ENCODE measurements at regions not wholly inside any gene's neighbourhood (a gene's known extent, or its start where the extent isn't known, plus 50 kb on each side); places are given as distances from the start of the nearest gene placed in this dataset.

DNA sequence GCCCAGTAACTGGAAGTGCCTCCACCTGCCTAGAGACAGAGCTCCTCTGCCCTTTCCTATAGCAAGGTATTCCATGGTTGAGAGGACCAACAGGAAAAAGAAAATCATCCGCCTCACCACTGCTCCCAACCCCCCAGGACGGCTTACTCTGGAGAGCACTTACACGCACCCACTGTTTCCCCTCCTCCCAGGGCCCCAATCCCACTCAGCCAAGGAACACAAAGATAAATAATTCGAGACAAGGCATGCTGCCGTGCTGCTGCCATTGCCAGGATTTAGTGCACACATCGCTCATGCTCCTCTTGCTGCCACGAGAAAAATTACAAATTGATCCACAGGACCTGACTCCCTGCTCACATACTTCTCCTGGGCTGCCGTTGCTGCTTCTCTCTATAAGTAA is 516.6 kb downstream of the BUD13 start:
- Histone ChIP-seq H3K4me3 (ENCODE audit: low read depth, low read length) (no peak overlapping the region), H3K27me3 (ENCODE audit: insufficient read depth, low read length) (no peaks in the 10 kb centered on the region), H4K91ac (ENCODE audit: low read depth, low read length) (no peak overlapping the region), H3K4me2 (ENCODE audit: low read length) (no peak overlapping the region), H3K4me1 (ENCODE audit: control insufficient read depth in 1 of 2, insufficient read depth in 2 of 2, low read length in 2 of 2) (no peaks in the 10 kb centered on the region), H3K4ac (ENCODE audit: low read depth, low read length) (no peak overlapping the region), H3K9me3 (ENCODE audit: insufficient read depth, low read depth, low read length) (peaks cover under 1% of the 10 kb centered on the region), H4K12ac (ENCODE audit: low read depth, low read length) (no peak overlapping the region), H2AFZ (ENCODE audit: insufficient read depth, low read length, poor library complexity) (no peak overlapping the region), H3K36me3 (ENCODE audit: control insufficient read depth in 1 of 2, insufficient read depth in 2 of 2, low read length in 2 of 2) (no peaks in the 10 kb centered on the region), H3K79me2 (ENCODE audit: control insufficient read depth, insufficient read depth, low read length, poor library complexity) (no peaks in the 10 kb centered on the region), H2BK5ac (ENCODE audit: low read depth, low read length, poor library complexity) (no peak overlapping the region), H2AK5ac (ENCODE audit: low read length) (no peak overlapping the region), H2BK120ac (ENCODE audit: insufficient read depth, low read length, poor library complexity) (no peak overlapping the region), H3K9ac (ENCODE audit: low read length) (no peak overlapping the region), H3K14ac (ENCODE audit: low read length) (no peak overlapping the region), H3K23ac (ENCODE audit: low read length) (no peak overlapping the region), H3K18ac (ENCODE audit: low read length) (no peak overlapping the region), H2BK12ac (ENCODE audit: low read length) (no peak overlapping the region), H3K79me1 (ENCODE audit: low read length) (no peaks in the 10 kb centered on the region), H4K8ac (ENCODE audit: low read depth, low read length) (no peak overlapping the region), H3K27ac (ENCODE audit: low read depth, low read length) (no peak overlapping the region)
- no peak for DNase-seq
- no CpG with 5 or more reads among the region's 8 CpGs for WGBS (ENCODE audit: extremely low coverage, insufficient coverage, insufficient read length)

DNA sequence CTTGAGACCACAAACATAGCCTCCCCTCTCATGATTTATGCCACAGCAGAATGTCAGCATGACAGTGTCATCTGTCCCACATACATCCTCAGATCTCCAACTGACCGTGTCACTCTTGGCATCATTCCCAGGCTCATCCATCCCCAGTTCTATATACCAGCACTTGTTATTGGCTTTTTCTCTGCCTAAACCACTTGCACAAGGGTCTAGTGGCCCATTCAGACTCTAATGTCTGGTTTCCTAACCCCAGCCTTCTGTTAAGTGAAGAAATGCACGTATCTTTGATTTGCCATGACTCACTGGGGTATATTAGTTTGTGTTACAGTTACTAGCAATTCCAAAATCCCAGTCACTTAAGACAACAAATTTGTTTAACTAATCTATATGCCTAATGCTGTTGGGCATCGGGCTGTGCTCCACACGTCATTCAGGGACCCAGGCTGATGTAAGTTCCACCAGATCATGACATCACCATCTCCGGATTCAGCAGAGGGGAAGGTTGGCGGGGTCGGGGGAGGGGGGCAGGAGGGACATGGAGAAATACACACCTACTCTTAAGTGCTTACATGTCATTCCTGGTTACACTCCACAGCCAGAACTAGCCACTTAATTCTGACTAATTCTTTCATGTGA is 517.4 kb downstream of the BUD13 start:
- no peaks in the 10 kb centered on the region for H3K36me3 ChIP-seq (ENCODE audit: control insufficient read depth in 1 of 2, insufficient read depth in 2 of 2, low read length in 2 of 2)

DNA sequence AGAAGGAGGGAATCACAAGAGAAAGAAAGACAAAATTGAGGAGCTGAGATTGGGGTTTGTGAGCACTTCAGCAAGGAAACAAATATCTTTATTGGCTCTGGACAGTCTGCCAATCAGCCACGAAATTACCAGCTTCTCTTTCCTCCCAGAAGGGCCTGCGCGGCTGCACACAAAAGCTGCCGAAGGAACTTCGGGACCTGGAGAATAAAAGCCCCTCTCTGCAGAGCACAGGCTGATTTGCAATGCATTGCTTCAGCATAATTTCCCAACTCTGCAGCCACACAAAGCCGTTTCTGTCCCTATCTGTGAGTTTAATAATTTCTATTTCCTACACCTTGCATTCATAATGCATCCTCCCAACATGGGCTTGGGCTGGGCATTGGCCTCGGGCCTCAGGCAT is 522.6 kb downstream of the BUD13 start:
- no peak overlapping the region for H3K4ac ChIP-seq (ENCODE audit: low read depth, low read length)
- no CpG with 5 or more reads among the region's 7 CpGs for WGBS (ENCODE audit: extremely low coverage, insufficient coverage, insufficient read length)
- no peak for DNase-seq

More for the DNA sequence above, 517.4 kb downstream of the BUD13 start:
- DNase-seq = no peak
- no CpG with 5 or more reads among the region's 7 CpGs for WGBS (ENCODE audit: extremely low coverage, insufficient coverage, insufficient read length)
- no peaks in the 10 kb centered on the region for H3K27me3 ChIP-seq (ENCODE audit: insufficient read depth, low read length)
- no peak overlapping the region for H3K9ac ChIP-seq (ENCODE audit: low read length)
- no peak overlapping the region for H3K14ac ChIP-seq (ENCODE audit: low read length)
- H3K4me1 ChIP-seq (ENCODE audit: control insufficient read depth in 1 of 2, insufficient read depth in 2 of 2, low read length in 2 of 2) = no peaks in the 10 kb centered on the region
- H3K4ac ChIP-seq (ENCODE audit: low read depth, low read length) = no peak overlapping the region
- no peaks in the 10 kb centered on the region for H3K79me1 ChIP-seq (ENCODE audit: low read length)
- H2BK120ac ChIP-seq (ENCODE audit: insufficient read depth, low read length, poor library complexity) = no peak overlapping the region
- no peak overlapping the region for H4K8ac ChIP-seq (ENCODE audit: low read depth, low read length)
- H2AFZ ChIP-seq (ENCODE audit: insufficient read depth, low read length, poor library complexity) = no peak overlapping the region
- H4K12ac ChIP-seq (ENCODE audit: low read depth, low read length) = no peak overlapping the region
- H2AK5ac ChIP-seq (ENCODE audit: low read length) = no peak overlapping the region
- H3K27ac ChIP-seq (ENCODE audit: low read depth, low read length) = no peak overlapping the region
- peaks cover 2% of the 10 kb centered on the region for H3K9me3 ChIP-seq (ENCODE audit: insufficient read depth, low read depth, low read length)
- no peak overlapping the region for H3K4me3 ChIP-seq (ENCODE audit: low read depth, low read length)
- H3K18ac ChIP-seq (ENCODE audit: low read length) = no peak overlapping the region
- no peaks in the 10 kb centered on the region for H3K79me2 ChIP-seq (ENCODE audit: control insufficient read depth, insufficient read depth, low read length, poor library complexity)
- H4K91ac ChIP-seq (ENCODE audit: low read depth, low read length) = no peak overlapping the region
- no peak overlapping the region for H2BK12ac ChIP-seq (ENCODE audit: low read length)
- H3K23ac ChIP-seq (ENCODE audit: low read length) = no peak overlapping the region
- no peak overlapping the region for H2BK5ac ChIP-seq (ENCODE audit: low read depth, low read length, poor library complexity)
- no peak overlapping the region for H3K4me2 ChIP-seq (ENCODE audit: low read length)

DNA sequence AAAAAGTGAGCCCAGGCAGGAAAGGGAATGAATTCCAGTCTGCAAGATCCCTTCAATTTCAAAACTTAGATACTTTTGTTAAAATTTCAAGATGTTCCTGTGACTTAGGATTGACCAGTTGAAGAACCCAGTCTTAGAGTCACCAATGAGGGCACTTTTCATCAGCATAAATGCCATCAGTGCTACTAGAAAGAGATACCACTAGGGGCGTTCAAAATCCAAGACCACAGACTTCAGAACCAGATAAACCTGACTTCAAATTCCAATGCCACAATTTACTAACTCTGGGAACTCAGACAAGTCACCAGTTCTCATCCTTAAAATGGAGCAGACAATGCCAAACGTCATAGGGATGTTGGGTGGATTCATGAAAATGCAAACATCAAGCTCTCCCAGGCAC is 523.2 kb downstream of the BUD13 start:
- peak in 1 of 2 donors; percentile 4 for DNase-seq
- Histone ChIP-seq H3K36me3 (ENCODE audit: control insufficient read depth in 1 of 2, insufficient read depth in 2 of 2, low read length in 2 of 2) (no peaks in the 10 kb centered on the region), H3K18ac (ENCODE audit: low read length) (no peak overlapping the region), H3K79me2 (ENCODE audit: control insufficient read depth, insufficient read depth, low read length, poor library complexity) (no peaks in the 10 kb centered on the region), H3K9ac (ENCODE audit: low read length) (no peak overlapping the region), H2BK120ac (ENCODE audit: insufficient read depth, low read length, poor library complexity) (no peak overlapping the region), H3K27ac (ENCODE audit: low read depth, low read length) (no peak overlapping the region), H3K9me3 (ENCODE audit: insufficient read depth, low read depth, low read length) (peaks cover 2% of the 10 kb centered on the region), H3K4me1 (ENCODE audit: control insufficient read depth in 1 of 2, insufficient read depth in 2 of 2, low read length in 2 of 2) (no peaks in the 10 kb centered on the region), H3K4ac (ENCODE audit: low read depth, low read length) (no peak overlapping the region), H3K23ac (ENCODE audit: low read length) (no peak overlapping the region), H2AFZ (ENCODE audit: insufficient read depth, low read length, poor library complexity) (no peak overlapping the region), H4K8ac (ENCODE audit: low read depth, low read length) (no peak overlapping the region), H3K4me2 (ENCODE audit: low read length) (no peak overlapping the region), H2BK5ac (ENCODE audit: low read depth, low read length, poor library complexity) (no peak overlapping the region), H4K12ac (ENCODE audit: low read depth, low read length) (no peak overlapping the region), H2AK5ac (ENCODE audit: low read length) (no peak overlapping the region), H3K79me1 (ENCODE audit: low read length) (no peaks in the 10 kb centered on the region), H2BK12ac (ENCODE audit: low read length) (no peak overlapping the region), H3K27me3 (ENCODE audit: insufficient read depth, low read length) (no peaks in the 10 kb centered on the region), H4K91ac (ENCODE audit: low read depth, low read length) (no peak overlapping the region), H3K14ac (ENCODE audit: low read length) (no peak overlapping the region), H3K4me3 (ENCODE audit: low read depth, low read length) (no peak overlapping the region)
- WGBS (ENCODE audit: extremely low coverage, insufficient coverage, insufficient read length) = no CpG with 5 or more reads among the region's 2 CpGs

More for the DNA sequence above, 522.6 kb downstream of the BUD13 start:
- no peaks in the 10 kb centered on the region for H3K79me2 ChIP-seq (ENCODE audit: control insufficient read depth, insufficient read depth, low read length, poor library complexity)
- no peaks in the 10 kb centered on the region for H3K79me1 ChIP-seq (ENCODE audit: low read length)
- H3K23ac ChIP-seq (ENCODE audit: low read length) = no peak overlapping the region
- no peaks in the 10 kb centered on the region for H3K36me3 ChIP-seq (ENCODE audit: control insufficient read depth in 1 of 2, insufficient read depth in 2 of 2, low read length in 2 of 2)
- H2BK5ac ChIP-seq (ENCODE audit: low read depth, low read length, poor library complexity) = no peak overlapping the region
- no peak overlapping the region for H4K91ac ChIP-seq (ENCODE audit: low read depth, low read length)
- no peaks in the 10 kb centered on the region for H3K27me3 ChIP-seq (ENCODE audit: insufficient read depth, low read length)
- H3K4me2 ChIP-seq (ENCODE audit: low read length) = no peak overlapping the region
- no peak overlapping the region for H3K9ac ChIP-seq (ENCODE audit: low read length)
- H3K9me3 ChIP-seq (ENCODE audit: insufficient read depth, low read depth, low read length) = peaks cover 2% of the 10 kb centered on the region
- H3K14ac ChIP-seq (ENCODE audit: low read length) = no peak overlapping the region
- H2BK120ac ChIP-seq (ENCODE audit: insufficient read depth, low read length, poor library complexity) = no peak overlapping the region
- no peak overlapping the region for H4K12ac ChIP-seq (ENCODE audit: low read depth, low read length)
- no peak overlapping the region for H2BK12ac ChIP-seq (ENCODE audit: low read length)
- no peak overlapping the region for H3K27ac ChIP-seq (ENCODE audit: low read depth, low read length)
- H2AK5ac ChIP-seq (ENCODE audit: low read length) = no peak overlapping the region
- no peak overlapping the region for H4K8ac ChIP-seq (ENCODE audit: low read depth, low read length)
- no peak overlapping the region for H3K18ac ChIP-seq (ENCODE audit: low read length)
- H2AFZ ChIP-seq (ENCODE audit: insufficient read depth, low read length, poor library complexity) = no peak overlapping the region
- H3K4me3 ChIP-seq (ENCODE audit: low read depth, low read length) = no peak overlapping the region
- H3K4me1 ChIP-seq (ENCODE audit: control insufficient read depth in 1 of 2, insufficient read depth in 2 of 2, low read length in 2 of 2) = no peaks in the 10 kb centered on the region

Data from trophoblast cell (in vitro differentiated cells and primary cell).